ENCODE measurements at regions not wholly inside any gene's neighbourhood (a gene's known extent, or its start where the extent isn't known, plus 50 kb on each side); places are given as distances from the start of the nearest gene placed in this dataset.

- DNase-seq (ENCODE audit: extremely low read depth in 1 of 4, low spot score in 3 of 4), result no peak
- no peak for ATAC-seq
- Histone ChIP-seq H3K4me2 (ENCODE audit: insufficient read depth, low read length) (no peak overlapping the region), H3K79me2 (ENCODE audit: control insufficient read depth, insufficient read depth, low read length) (no peaks in the 10 kb centered on the region), H3K4me1 (replicated peaks in 1 of 2; ENCODE audit: control insufficient read depth in 2 of 2, insufficient read depth in 2 of 2, low read length in 2 of 2) (no peaks in the 10 kb centered on the region), H3K4me3 (no peak overlapping the region), H3K9me3 (replicated peaks; ENCODE audit: control insufficient read depth, insufficient read depth, low read depth, low read length) (no peaks in the 10 kb centered on the region), H3K27ac (ENCODE audit: extremely low read depth, low read depth, low read length) (no peak overlapping the region), H4K20me1 (replicated peaks; ENCODE audit: control insufficient read depth, insufficient read depth, low read length) (no peaks in the 10 kb centered on the region), H3K9me1 (ENCODE audit: control insufficient read depth, insufficient read depth, low read length) (no peaks in the 10 kb centered on the region), H3K36me3 (ENCODE audit: control insufficient read depth, insufficient read depth, low read length) (no peaks in the 10 kb centered on the region), H3K9ac (ENCODE audit: insufficient read depth in 1 of 2, low read depth in 2 of 2, low read length in 2 of 2) (no peak overlapping the region), H3K27me3 (ENCODE audit: control insufficient read depth in 2 of 2, insufficient read depth in 2 of 2, low read length in 2 of 2) (peaks cover 6 to 20% of the 10 kb centered on the region in 2 experiments), H2AFZ (ENCODE audit: low read depth, low read length) (no peak overlapping the region)
- in situ Hi-C loops (cut with MboI) (no loop called here), intact Hi-C loops (cut with micrococcal nuclease) (no loop called here)
- ChIA-PET POLR2A (no interaction called here), CTCF (ENCODE audit: low intra/inter-chr PET ratio) (no interaction called here)
- BruUV-seq (replicated peaks), result no TSS peak
- under 1% methylated on average over 7 of the region's 7 CpGs for WGBS (ENCODE audit: insufficient coverage, low coverage, missing lambda C conversion rate)
- no peak for TF ChIP-seq SFPQ (IDR thresholded peaks at IDR 0.05; ENCODE audit: low read depth, low read length)
- no peak for TF ChIP-seq SIX5 (IDR thresholded peaks at IDR 0.05; ENCODE audit: borderline replicate concordance in 1 of 2, insufficient read depth in 1 of 2, low read depth in 1 of 2, low read length in 2 of 2)
- no peak for TF ChIP-seq NBN (IDR thresholded peaks at IDR 0.05; ENCODE audit: low read depth)
- TF ChIP-seq, protein P1, sequence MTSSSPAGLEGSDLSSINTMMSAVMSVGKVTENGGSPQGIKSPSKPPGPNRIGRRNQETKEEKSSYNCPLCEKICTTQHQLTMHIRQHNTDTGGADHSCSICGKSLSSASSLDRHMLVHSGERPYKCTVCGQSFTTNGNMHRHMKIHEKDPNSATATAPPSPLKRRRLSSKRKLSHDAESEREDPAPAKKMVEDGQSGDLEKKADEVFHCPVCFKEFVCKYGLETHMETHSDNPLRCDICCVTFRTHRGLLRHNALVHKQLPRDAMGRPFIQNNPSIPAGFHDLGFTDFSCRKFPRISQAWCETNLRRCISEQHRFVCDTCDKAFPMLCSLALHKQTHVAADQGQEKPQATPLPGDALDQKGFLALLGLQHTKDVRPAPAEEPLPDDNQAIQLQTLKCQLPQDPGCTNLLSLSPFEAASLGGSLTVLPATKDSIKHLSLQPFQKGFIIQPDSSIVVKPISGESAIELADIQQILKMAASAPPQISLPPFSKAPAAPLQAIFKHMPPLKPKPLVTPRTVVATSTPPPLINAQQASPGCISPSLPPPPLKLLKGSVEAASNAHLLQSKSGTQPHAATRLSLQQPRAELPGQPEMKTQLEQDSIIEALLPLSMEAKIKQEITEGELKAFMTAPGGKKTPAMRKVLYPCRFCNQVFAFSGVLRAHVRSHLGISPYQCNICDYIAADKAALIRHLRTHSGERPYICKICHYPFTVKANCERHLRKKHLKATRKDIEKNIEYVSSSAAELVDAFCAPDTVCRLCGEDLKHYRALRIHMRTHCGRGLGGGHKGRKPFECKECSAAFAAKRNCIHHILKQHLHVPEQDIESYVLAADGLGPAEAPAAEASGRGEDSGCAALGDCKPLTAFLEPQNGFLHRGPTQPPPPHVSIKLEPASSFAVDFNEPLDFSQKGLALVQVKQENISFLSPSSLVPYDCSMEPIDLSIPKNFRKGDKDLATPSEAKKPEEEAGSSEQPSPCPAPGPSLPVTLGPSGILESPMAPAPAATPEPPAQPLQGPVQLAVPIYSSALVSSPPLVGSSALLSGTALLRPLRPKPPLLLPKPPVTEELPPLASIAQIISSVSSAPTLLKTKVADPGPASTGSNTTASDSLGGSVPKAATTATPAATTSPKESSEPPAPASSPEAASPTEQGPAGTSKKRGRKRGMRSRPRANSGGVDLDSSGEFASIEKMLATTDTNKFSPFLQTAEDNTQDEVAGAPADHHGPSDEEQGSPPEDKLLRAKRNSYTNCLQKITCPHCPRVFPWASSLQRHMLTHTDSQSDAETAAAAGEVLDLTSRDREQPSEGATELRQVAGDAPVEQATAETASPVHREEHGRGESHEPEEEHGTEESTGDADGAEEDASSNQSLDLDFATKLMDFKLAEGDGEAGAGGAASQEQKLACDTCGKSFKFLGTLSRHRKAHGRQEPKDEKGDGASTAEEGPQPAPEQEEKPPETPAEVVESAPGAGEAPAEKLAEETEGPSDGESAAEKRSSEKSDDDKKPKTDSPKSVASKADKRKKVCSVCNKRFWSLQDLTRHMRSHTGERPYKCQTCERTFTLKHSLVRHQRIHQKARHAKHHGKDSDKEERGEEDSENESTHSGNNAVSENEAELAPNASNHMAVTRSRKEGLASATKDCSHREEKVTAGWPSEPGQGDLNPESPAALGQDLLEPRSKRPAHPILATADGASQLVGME (CRISPR knock-in tag; IDR thresholded peaks at IDR 0.05), result no peak
- no peak for TF ChIP-seq ATF7 (IDR thresholded peaks at IDR 0.05)
- FAIRE-seq, result no peak
Measured at GRCh38 chr6:164023535-164023934, 609.0 kb downstream of the QKI start.

Data from K562 (cell line).